ENCODE measurements at regions not wholly inside any gene's neighbourhood (a gene's known extent, or its start where the extent isn't known, plus 50 kb on each side); places are given as distances from the start of the nearest gene placed in this dataset.

GRCh38 chr4:96102541-96103026 is 262.7 kb downstream of the PDHA2 start:
- TF ChIP-seq CEBPB (IDR thresholded peaks at IDR 0.05) (no peak), REST (IDR thresholded peaks at IDR 0.05; ENCODE audit: low read depth) (no peak), NFIC (IDR thresholded peaks at IDR 0.05) (no peak), TCF12 (IDR thresholded peaks at IDR 0.05; ENCODE audit: low read depth) (no peak), EGR1 (IDR thresholded peaks at IDR 0.05) (no peak), YY1 (IDR thresholded peaks at IDR 0.05; ENCODE audit: low read depth) (no peak), RAD21 (IDR thresholded peaks at IDR 0.05; ENCODE audit: low read depth) (no peak), EP300 (IDR thresholded peaks at IDR 0.05; ENCODE audit: borderline replicate concordance) (no peak), CREB1 (IDR thresholded peaks at IDR 0.05; ENCODE audit: low read depth) (no peak), TAF1 (IDR thresholded peaks at IDR 0.05; ENCODE audit: low read depth) (no peak), FOXM1 (IDR thresholded peaks at IDR 0.05; ENCODE audit: borderline replicate concordance, low read depth) (no peak)
- TF ChIP-seq, protein P1, sequence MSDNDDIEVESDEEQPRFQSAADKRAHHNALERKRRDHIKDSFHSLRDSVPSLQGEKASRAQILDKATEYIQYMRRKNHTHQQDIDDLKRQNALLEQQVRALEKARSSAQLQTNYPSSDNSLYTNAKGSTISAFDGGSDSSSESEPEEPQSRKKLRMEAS (IDR thresholded peaks at IDR 0.05): no peak
- TF ChIP-seq, protein P2, sequence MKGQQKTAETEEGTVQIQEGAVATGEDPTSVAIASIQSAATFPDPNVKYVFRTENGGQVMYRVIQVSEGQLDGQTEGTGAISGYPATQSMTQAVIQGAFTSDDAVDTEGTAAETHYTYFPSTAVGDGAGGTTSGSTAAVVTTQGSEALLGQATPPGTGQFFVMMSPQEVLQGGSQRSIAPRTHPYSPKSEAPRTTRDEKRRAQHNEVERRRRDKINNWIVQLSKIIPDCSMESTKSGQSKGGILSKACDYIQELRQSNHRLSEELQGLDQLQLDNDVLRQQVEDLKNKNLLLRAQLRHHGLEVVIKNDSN (IDR thresholded peaks at IDR 0.05): no peak

Data from Ishikawa (cell line).